Activated CD4-positive, alpha-beta T cell treated with anti-CD3 and anti-CD28 coated beads, Interleukin-2, amount 50 U/mL, for 48 hours (primary cell): ENCODE measurements at regions not wholly inside any gene's neighbourhood (a gene's known extent, or its start where the extent isn't known, plus 50 kb on each side); places are given as distances from the start of the nearest gene placed in this dataset.

Experiments
- DNase-seq, 2 experiments: peaks; one replicate each; pipeline ENCODE4 v3.0.0-alpha.2; 2020

DNA sequence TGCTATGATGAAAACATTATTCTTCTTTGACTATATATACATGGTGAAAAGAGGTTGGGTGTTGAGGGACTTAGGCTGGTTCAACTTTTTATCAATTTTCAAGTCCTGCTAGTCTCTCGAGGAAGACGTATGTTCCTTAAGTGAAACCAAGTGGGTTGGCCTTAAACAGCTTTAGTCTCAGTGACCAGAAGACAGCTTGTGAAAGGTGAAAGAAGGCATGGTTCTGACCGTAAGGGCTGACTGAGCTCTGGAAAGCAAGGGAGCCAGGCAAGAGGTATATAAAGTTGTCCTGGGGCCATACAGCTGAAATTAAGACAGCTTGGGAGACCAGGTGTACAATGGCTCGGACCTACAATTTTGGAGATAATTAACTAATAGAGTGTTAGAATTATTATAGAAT lies 128.9 kb upstream of the TP63 start:
- DNase-seq: no peak

DNA sequence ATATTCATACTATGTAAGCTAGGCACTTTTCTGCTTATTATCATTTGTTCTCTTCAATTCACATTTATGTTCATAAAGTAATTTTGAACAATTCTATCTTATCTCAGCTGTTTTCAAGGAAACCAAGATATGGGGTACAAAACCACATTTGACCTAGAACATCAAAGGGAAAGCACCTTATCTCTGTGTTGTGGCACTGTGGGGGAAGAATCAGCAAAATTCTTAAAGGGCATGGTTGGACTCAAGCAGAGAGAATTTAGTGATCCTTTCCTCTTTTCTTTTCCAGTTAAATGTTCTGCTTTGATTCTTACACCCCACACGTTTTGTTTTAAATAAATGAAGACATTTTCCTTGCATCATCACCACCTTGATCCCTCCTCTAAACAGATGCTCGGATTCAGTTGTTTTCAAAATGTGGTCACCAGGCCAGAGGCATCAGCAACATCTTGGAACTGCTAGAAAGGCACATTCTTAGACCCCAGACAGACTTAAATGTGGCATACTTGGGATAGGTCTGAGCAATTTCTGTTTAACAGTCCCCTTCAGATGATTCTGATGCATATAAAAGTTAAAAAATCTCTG lies 128.4 kb upstream of the TP63 start:
- DNase-seq: no peak

DNA sequence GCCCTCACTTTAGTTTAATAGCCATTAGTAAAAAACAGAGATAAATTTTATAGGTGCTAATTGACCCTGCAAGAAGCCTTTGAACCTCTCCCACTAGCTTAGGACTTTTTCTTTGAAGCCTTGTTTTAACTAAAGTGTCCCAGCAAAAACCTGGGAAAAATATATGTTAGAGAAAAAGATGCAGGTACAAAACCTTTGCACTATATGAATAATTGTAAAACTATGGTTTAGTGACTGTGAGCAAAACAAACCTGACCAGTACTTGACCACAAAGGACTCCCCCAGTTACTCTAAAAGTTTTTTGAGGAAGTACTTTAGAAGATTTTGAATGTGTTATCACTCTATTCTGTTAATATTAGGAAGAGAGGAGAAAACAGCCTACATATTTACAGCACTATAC lies 123.3 kb upstream of the TP63 start:
- DNase-seq: no peak

DNA sequence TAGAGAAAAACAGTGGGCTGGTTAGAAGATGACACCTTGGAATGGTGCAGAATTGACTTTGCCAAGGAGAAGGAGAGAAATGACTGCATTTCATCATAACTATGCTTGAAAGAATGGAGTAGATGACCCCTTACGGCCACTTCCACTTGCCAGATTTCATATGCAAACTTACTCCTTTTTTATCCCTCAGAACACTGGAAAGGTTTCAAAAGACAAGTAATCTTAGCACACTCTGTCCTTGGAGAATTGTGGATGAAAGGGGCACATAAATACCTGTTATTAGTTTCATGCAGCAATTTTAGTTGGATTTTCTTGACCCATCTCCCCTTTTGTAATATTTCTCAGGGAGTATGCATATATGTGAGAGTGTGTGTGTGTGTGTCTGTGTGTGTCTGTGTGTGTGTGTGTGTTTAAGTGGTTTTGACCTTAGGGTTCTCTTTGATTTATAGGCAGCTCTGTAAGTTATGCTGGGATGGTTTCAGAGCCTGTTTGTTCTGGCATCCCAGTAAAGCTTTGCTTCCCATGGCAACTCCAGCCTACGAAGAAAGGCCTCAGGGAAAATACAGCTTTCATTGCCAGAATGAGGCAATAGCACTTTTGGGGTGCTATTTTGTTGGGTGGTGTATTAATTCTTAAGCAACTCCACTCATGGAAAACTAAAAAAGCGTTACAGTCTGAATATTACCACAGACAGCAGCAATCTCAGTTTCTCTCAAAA lies 122.2 kb upstream of the TP63 start:
- DNase-seq: no peak

DNA sequence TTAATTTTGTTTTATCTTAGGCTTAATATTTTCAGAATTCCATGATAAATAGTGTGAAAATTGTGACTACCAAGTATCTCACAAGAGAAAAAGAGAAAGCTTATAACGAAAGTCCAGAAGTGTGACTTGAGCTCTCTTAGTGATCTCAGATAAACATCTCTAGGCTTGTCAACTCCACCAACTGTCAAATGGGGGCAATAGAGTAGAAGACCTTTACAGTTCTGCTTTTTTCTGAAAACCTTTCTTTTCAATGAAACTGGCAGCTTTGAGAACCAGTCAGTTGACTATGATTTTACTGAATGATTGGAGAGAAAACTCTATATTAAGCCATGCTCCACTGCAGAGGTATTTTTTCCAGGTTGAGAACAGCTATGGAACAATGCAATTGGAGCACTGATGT lies 119.2 kb upstream of the TP63 start:
- no peak for DNase-seq

DNA sequence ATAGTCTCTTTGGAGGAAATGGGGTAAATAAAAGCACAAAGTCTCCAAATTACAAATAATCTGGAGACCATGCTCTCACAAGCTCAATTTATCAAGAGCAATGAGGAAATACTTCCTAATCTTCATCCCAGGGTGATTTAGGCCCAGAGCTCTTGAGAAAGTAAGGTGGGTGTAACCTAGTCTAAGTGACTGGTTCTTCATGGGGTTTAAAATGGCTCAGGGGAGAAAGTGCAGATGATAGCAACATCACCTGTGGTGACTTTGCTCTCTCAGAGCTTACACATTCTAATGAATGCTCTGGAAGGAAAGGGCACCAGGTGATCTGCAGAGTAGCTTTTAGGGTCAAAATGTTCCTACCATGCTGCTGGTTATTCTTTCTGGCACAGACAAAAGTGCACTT lies 118.4 kb upstream of the TP63 start:
- DNase-seq: no peak

DNA sequence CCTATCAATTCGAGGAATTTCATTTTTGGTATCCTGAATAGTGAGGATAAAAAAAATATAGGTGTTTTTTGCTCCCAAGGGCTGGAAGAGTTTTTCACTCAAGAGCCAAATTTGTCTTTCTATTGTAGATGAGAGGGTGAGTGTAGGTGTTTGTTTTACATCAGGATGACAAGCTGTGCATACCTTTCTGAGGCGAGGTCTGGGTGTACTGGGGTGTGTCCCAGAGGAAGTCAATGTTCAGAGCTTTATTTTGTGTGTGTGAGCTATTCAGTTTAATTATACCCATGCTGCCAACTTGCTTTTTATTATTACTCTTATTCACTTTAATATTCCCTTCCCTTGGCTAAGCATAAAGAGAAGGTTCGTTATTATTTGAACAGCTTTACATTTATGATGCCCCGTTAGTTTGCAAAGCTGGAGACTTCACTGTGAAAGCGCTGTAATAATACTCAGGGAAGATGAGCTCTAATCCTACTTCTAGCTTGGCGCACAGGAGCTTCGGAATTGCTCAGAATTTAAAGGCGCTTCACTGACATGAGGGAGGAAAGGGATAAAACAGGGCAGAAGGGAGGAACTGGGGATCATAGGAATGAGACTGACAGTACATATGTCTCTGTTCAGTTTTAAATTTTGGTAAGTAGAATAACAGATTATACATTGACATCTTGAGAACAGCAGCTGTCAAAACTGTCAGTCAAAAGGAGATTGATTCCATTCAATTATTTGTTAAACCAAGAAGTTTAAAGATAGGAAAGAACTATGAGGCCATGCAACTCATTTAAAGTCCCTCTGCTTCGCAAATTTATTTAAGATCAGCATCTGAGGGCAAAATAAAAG lies 117.7 kb upstream of the TP63 start:
- no peak for DNase-seq

DNA sequence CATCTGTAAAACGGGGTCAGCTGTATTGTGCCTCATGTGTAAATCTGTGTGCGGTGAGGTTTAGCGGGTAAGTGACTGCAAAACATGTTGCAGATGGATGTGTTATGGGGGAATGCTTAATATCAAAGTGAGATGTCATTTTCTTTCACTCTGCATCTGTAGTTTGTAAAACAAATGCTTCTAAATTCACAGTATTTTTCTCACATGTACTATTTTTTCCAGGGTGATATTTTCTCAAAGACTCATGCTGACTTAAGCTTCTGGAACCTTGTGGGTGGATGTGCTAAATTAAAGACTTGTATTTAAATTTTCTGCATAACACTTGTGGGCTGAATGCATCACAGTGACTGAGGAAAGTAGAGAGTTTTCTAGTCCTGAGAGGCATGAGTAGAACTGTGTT lies 115.2 kb upstream of the TP63 start:
- DNase-seq: no peak

DNA sequence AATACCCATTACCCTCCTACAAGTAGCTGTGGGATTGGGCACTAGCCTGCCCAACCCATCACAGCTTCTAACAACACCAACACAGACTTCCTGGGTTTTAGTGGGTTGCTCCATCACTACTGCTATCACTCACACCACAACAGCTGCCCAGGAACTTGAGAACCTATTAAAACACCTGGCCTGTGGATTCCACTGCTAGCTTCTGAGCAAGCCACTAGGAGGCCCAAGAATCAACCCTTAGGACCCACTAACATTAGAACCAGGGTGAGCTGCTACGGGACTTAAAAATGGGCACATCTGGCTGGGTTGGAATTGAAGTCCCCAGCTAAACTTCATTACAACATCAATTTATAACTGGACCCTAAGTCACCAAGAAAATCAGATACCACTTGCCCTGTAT lies 113.2 kb upstream of the TP63 start:
- DNase-seq: no peak

DNA sequence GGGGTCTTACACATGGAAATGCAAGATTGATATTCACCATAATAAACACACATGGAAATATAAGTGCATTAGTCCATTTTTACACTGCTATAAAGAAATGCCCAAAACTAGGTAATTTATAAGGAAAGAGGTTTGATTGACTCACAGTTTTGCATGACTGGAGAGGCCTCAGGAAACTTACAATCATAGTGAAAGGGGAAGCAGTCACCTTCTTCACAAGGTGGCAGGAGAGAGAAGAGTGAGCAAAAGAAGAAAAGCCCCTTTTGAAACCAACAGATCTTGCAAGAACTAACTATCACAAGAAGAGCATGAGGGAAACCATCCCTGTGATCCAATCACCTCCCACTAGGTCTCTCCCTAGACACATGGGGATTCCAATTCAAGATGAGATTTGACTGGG lies 111.7 kb upstream of the TP63 start:
- DNase-seq: no peak

DNA sequence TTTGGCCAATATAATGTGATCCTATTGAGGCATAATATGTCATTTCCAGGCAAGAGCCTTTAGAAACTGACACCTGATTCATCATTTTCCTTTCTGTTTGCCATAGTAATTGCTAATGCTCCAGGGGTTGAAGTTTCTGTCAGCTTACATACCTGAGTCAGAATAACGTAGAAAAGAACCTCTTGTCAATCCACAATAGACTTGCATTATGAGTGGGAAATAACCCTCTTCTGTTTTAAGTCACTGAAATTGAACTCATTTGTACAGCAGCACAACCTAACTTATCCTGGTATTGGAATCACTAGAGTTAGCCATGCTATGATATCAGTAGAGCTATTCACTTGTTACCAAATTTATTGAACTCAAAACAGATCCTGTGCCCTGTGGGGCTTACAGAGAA lies 101.7 kb upstream of the TP63 start:
- no peak for DNase-seq

DNA sequence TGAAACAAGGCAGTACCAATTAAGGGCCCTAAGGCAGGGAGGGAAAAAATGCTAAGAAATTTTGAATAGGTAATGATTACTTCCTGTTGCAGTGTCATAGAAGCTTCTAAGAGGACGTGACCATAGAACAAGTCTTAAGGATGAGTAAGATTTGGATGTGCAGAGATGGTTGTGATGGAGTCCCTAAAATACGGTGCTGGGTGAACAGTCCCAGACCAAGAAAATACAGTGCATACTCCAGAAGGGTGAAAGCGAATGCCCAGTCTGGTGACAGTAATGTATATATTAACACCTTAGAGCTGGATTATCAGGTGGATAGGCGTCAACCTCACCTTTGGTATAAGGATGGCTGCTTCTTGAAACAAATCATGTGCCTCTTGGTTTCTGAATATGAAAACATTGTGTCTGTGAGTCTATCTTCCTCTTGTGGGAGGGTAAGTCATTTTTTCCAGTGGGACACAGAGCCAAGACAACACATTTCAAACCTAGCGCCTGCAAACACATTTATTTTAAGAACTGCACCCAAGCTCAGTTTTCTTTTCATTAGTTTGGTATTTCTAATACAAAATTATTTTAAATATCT lies 101.2 kb upstream of the TP63 start:
- peak; percentile 6 to 7 for DNase-seq

DNA sequence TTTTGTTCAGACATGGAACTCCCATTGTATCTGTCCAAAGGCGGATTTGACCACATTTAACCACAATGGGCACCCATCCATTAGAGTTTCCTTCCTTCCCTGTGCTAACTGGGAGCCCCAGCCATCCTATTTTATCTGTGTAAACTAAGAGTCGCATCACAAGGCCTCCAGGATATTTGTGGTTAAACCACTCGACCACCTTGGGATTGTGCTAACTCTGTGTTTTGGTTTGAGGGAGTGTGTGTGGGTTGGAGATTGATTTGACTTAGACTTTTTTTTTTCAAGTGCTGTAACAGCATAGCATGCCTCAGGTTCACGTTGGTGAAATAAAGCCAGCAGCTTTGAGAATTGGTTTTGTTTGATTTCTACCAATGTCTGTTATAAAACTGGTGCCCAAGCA lies 100.4 kb upstream of the TP63 start:
- DNase-seq: peak in 1 of 2 experiments; percentile 32

DNA sequence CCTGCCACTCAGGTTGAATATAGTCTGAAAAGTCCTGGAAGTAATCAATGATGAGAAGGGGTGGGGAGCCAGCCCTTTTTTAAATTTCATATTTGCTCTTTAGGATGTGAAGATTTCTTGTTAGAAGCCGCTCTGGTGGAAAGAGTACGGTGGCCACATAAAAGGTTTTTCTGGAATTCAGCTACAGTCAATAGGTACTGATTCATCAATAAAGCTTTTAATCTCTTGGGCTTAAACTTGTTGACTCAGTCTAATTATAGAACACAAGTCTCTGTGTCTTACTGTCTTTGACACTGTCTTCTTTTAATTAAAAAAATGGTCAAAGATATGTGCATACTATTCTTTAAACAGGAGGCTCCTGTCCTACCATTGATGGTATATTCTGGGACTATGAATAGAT lies 99.9 kb upstream of the TP63 start:
- DNase-seq: no peak

DNA sequence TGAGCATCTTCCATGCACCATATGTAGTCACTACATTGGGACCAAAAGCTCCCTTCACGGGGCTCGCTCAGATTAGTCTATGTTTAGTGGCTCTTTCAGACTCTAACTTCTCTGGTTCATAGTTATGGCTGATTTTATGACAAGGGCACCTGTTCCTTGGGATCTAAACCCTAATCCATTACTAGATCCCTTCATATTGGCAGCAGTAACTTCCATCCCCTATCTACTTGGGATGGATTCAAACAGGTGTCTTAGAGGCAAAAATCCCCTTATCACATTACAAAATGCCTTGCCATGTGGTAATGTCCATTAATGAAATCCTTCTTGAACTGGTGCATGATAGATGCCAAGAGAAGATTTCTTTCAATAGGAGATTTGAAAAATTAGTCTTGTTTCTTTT lies 96.7 kb upstream of the TP63 start:
- DNase-seq: no peak

DNA sequence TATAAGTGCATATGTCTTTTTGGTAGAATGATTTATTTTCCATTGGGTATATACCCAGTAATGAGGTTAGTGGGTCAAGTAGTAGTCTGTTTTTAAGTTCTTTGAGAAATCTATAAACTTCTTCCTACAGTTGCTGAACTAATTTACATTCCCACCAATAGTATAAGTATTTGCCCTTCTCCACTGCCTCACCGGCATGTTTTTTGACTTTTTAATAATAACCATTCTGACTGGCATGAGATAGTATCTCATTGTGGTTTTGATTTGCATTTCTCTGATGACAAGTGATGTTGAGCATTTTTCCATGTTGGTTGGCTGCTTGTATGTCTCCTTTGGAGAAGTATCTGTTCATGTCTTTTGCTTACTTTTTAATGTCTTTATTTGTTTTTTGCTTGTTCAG lies 94.1 kb upstream of the TP63 start:
- no peak for DNase-seq

DNA sequence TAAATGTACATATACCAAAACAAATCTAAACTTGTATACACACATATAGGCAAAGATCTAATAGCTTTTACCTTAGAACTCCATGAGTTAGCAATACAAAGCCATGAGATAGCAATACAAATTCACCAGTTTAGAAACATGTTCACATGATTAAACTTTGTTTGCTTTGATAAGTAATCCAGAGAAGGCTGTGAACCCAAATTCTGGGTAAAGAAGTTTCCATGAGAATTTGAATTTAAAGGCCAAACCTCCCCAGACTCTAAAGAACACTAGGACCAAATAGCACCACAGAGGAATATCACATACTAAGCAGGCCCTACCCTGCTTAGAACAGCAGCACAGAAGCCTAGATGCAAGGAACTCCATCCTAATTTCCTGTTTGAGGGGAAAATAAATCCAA lies 83.7 kb upstream of the TP63 start:
- DNase-seq: no peak

DNA sequence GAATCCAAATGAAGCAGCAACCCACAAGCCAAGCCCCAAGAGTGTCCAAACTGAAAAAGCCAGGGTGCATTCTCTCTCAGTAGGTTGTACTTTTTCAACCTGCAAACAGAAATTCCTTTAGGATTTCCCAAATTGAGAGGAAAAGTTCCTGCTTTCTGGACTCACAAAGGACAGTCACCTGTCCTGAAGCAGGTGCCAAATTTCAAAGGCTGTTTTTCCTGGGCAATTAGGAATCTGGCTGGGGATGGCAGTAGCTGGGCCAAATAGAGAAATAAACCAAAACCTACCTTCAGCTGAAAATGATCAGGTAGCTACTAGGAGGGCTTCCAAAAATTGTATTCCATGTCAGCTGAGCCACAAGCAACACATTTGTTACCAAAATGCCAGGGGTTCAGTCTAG lies 83.1 kb upstream of the TP63 start:
- DNase-seq: no peak

DNA sequence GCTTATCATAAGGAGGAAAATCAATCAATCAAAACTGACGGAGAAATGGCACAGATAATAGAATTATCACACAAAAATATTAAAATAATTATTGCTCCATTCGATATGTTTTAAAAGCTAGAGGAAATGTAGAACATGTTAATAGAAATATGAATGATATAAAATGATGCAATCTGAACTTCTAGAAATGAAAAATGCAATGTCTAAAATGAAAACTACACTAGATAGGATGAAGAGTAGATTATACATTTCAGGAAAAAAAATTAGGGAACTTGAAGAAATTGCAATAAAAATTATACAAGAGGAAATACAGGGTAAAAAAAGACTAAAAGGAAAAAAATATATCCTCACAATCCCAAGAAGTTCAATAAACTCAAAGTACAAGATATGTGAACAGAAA lies 80.2 kb upstream of the TP63 start:
- no peak for DNase-seq

DNA sequence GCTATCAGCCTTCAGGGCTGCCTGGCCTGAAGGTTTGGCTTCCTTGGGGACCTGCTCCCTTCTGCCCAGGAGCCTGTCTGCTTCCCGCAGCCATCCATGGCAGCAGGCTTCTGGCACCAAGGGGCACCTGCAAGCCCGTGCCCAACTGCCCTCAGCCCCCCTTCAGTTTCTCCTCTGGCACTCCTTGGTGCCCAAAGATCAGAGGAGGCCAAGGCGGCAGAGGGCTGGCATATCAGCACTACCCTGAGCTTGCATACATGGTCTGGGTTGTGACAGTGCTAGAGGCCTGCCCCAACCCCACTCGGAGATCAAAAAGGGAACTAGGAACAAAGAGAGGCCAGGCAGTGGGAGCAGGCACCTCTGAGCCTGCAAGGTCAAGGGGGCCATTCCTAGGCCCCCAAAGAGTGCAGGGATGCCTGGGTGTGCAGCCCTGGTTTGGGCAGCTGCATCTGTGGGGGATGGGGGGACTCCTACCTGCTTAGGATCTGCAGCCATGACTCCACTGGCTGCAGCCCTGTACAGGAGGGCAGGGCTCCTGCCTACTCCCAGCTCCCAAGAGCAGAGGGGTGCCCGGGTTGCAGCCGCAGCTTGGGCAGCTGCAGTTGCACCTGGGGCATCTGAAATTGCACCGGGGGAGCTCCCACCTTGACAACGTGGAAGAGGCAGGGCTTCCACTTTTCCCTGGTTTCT lies 76.2 kb upstream of the TP63 start:
- DNase-seq: no peak

DNA sequence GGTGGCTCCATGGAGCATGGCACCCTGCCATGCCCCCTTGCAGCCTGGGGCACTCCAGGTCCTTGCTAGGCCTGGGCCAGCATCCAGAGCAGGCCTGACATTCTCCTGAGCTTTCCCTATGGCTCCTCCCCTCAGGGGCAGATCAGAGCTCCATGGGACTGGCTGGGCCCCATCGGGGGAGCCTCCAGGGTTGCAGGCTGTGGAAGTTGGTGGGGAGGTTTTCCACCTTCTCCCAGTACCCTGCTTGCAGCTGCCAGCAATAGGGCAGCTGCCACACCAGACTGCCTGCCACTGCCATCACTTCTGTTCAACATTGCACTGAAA lies 75.7 kb upstream of the TP63 start:
- DNase-seq: no peak

DNA sequence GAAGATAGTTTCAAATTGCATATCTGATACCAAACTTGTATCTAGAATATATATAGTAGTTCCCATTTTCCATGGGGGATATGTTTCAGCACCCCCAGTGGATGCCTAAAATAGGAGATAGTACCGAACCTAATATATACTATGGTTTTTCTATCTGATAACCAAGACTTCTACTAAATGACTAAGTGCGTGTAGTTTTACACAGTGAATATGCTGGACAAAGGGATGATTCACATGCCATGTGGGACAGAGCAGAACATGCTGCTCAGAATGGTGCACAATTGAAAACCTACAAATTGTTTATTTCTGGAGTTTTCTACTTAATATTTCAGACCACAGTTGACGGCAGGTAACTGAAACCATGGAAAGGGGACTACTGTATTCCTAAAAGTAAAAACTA lies 73.4 kb upstream of the TP63 start:
- DNase-seq: no peak

DNA sequence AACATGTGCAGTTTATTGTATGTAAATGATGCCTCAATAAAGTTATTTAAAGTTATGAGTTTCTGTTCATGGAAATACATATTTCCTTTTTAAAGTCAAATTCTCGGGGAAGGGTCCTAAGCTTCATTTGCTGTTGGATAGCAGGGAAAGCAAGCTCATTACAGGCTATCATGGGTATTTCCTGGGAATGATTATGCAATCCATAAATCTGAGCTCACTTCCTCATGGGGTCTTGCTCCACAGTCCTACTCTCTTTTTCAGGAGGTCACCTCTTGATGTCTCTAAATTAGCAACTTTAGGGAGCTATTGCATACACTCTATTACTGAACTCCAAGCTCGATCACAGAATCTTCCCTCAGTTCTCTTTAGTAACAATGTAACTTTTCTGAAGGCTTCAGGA lies 69.9 kb upstream of the TP63 start:
- no peak for DNase-seq
